NCI-H345 (cell line): ENCODE measurements at regions not wholly inside any gene's neighbourhood (a gene's known extent, or its start where the extent isn't known, plus 50 kb on each side); places are given as distances from the start of the nearest gene placed in this dataset.
A peak's percentile ranks its signal among the peaks of the same experiment; 100 is the strongest.

ENCODE experiments used
- DNase-seq: peaks from one replicate; lab custom pipeline; 2025; lab: John Stamatoyannopoulos, UW

GRCh38 chr4:19314116-19314515 is 937.6 kb upstream of the SLIT2 start:
- no peak for DNase-seq

DNA sequence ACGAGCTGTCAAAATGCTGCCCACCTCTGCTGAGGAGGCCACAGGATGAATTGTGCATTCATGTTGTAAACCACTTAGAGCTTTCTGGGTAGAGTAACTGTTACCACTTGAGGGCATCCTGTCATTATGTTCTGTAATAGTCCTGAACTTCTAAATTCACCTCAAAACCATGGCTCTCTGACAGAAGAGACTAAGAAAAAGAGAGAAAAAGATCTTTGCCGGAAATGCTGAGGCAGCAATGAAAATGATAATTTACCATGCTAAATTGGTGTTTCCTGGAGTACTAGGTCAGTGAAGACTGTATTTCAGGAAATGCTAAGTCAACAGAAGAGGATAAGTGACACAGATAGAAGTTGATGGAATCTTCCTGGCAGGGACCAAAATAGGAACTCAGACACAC is 942.3 kb upstream of the SLIT2 start:
- DNase-seq = no peak

DNA sequence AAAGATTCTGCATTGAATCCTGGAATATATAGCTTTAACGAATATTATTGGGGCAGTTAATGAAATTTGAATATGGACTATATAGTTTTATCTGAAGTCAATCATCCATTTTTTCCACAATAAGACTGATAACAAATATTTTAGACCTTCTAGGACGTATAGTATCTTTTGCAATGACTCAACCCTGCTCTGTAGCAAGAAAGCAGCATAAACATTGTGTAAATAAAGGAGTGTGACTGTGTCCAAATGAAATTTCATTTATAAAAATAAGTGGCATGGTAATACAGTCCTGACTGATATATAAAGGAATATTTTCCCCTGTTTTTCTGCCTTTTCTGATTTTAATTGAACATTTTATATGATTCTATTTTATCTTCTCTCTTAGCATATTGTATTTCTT is 947.7 kb upstream of the SLIT2 start:
- DNase-seq = no peak

- no peak for DNase-seq
These were observed 950.2 kb upstream of the SLIT2 start for GRCh38 chr4:19301527-19301926.

GRCh38 chr4:19300213-19300612 is 951.5 kb upstream of the SLIT2 start:
- DNase-seq = no peak

DNA sequence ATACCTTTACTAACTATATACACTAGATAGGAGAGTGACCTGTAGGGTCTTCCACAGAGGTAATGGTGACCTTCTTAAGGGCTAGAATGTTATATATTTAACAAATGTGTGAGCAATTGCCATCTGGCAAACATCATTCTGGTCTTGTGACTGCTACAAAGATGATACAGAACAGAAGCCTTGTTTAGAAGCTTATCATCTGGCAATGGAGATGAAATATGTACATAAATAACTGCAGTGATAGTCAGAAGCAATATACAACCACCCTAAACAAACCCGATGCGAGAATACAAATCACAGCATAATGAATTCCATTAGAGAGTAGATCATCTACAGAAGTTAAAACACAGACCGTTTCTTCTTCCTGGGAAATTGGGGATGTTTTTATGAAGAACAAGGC is 952.7 kb upstream of the SLIT2 start:
- DNase-seq = no peak

DNA sequence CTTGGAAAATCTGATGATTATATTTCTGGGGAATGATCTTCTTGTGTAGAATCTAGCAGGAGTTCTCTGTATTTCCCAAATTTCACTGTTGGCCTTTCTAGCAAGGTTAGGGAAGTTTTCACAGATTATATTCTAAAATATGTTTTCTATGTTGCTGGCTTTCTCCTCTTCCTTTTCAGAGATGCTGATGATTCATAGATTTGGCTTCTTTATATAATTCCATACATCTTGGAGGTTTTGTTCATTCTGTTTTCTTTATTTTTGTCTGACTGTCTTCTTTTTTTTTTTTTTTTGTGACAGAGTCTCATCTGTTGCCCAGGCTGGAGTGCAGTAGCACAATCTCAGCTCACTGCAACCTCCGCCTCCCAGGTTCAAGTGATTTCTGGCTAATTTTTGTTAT is 957.9 kb upstream of the SLIT2 start:
- no peak for DNase-seq

GRCh38 chr4:19293080-19293479 is 958.6 kb upstream of the SLIT2 start:
- no peak for DNase-seq

- DNase-seq = no peak
These were observed 964.8 kb upstream of the SLIT2 start for GRCh38 chr4:19286924-19287323.

DNA sequence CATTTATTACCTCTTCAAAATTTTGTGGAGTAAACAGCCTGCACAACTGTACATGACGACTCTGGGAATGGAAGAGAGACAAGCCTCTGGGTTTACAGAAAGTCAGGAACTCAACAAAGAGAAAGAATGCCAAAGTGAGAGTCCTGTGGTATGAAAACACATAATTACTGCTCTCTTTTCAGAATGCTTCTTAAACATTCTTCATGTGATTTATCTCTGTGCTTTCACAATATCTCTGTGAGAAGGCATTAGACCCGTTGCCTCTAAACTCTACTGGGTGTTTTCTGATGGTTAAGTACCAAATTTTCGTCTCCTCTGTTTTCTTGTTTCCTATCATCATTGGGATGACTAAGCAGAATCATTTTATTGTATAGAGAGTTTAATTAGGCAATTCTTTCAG is 966.6 kb upstream of the SLIT2 start:
- no peak for DNase-seq

- DNase-seq = no peak
These were observed 973.0 kb upstream of the SLIT2 start for GRCh38 chr4:19278665-19279064.

GRCh38 chr4:19266566-19266965 is 985.1 kb upstream of the SLIT2 start:
- DNase-seq = no peak

GRCh38 chr4:19262467-19262866 is 989.2 kb upstream of the SLIT2 start:
- no peak for DNase-seq

- no peak for DNase-seq
These were observed 991.4 kb upstream of the SLIT2 start for GRCh38 chr4:19260346-19260745.

DNA sequence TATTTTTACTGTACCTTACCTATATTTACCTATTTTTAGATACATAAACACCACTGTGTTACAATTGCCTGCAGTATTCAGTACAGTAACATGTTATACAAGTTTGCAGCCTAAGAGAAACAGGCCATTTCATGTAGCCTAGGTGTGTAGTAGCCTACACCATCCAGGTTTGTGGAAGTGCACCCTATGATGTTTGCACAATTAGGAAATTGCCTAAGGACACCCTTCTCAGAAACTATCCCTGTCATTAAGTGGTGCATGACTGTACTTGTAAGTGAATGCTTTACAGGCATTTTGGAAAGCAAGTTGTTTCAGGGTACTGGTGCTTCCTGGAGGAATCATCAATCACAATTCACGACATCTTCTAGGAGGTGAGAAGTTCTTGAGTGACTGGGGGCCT is 991.8 kb upstream of the SLIT2 start:
- no peak for DNase-seq

- no peak for DNase-seq
These were observed 994.9 kb upstream of the SLIT2 start for GRCh38 chr4:19256823-19257222.

DNA sequence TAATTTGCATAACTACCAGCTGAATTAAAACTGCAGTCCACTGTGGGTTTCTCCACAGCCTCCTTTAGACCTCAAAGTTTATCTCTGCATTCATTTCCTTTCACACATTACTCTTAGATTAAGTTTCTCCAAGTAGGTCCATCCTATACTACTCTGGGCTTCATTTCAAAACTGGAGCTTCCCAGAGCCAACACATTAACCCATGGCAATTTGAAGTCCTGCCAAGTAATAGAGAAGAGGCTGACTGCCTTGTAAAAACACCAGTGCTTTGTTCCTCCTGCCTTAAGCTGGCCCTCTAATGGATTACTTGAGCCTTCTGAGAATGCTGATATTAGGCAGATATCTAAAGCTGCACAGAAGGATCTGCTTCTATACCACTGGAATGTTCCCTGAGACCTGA is 997.2 kb upstream of the SLIT2 start:
- no peak for DNase-seq

DNA sequence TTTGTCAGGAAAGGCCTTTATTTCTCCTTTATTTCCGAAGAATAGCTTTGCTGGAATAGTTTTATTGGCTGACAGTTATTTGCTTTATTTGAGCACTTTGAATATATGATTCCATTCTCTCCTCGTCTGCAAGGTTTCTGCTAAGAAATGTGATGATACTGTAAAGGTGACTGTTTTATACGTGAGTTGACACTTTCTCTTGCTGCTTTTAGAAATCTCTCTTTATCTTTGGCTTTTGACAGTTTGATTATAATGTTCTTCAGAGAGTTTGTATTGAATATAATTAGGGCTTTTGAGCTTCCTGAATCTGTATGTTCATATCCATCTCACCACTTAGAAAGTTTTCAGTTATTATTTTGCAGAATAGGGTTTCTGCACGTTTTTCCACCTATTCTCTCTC is 1003.7 kb upstream of the SLIT2 start:
- no peak for DNase-seq

GRCh38 chr4:19241895-19242294 is 1009.8 kb upstream of the SLIT2 start:
- DNase-seq = no peak

DNA sequence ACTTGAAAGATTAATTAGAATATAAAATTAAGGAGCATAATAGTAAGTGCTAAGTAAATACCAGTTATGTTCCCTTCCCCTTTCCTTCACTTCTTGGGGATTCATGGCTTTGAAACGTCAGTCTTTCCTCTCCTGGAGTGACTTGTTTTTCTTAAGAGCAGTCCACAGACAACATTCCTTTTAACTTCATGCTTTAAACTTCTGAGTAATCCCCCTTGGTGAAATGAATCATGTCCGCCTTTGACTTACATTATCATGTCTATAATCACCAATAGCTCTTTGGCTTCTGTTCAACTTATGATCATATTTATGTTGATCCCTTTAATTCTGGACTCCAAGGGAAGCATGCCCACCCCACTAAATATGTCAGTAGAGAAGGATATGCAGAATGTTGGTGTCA is 1012.1 kb upstream of the SLIT2 start:
- no peak for DNase-seq

- DNase-seq = no peak
These were observed 1015.2 kb upstream of the SLIT2 start for GRCh38 chr4:19236473-19236872.

- no peak for DNase-seq
These were observed 1020.7 kb upstream of the SLIT2 start for GRCh38 chr4:19230906-19231545.

DNA sequence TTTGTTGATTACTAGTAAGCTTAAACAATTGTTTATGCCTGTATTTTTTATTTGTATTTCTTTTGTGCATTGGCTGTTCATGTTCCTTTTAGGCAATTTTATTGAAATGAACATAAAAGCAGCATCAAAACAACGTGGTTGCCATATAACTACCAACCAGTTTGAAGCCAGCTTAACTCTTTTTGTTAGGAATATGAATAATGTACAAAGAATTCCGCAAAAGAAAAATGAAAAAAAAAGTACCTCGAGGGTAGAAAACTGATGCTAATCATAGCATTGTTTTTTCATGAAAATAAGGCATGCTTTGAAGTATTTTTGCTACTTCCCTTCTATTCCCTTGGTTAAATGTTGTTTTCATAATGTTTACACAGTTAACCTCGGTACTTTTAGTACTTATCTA is 1024.0 kb upstream of the SLIT2 start:
- no peak for DNase-seq

- peak; percentile 28 for DNase-seq
These were observed 1026.9 kb upstream of the SLIT2 start for GRCh38 chr4:19224820-19225219.

GRCh38 chr4:19216476-19216875 is 1035.2 kb upstream of the SLIT2 start:
- no peak for DNase-seq
